HEK293 (cell line): ENCODE measurements at regions not wholly inside any gene's neighbourhood (a gene's known extent, or its start where the extent isn't known, plus 50 kb on each side); places are given as distances from the start of the nearest gene placed in this dataset.

Source experiments
- CTCF ChIA-PET: fragments of 350-600 bp; formaldehyde crosslinking; extraction: SDS; loops from one replicate; lab custom pipeline; 2021; ENCODE audit warnings: antibody characterized with exemption; lab: Yijun Ruan, JAX
- POLR2A ChIA-PET: fragments of 300-600 bp; formaldehyde crosslinking; extraction: SDS; loops from one replicate; lab custom pipeline; 2020; ENCODE audit warnings: antibody characterized with exemption, inconsistent platforms; lab: Yijun Ruan, JAX
- H3K27ac ChIP-seq: fragments of 200-500 bp; sonication (Bioruptor generic); 2 replicates; pipeline ENCODE4 v1.5.1; 2014; ENCODE audit warnings: low read depth, low read length, control low read depth, inconsistent platforms; ENCODE audit errors: extremely low read depth
- H3K36me3 ChIP-seq, 2 experiments: fragments of 200-500 bp in 1 of 2; sonication (Bioruptor generic) in 1 of 2; 1 replicate in 1 of 2; 2 replicates in 1 of 2; pipeline ENCODE4 v1.5.1; 2014 to 2017; ENCODE audit warnings: inconsistent platforms in 2 of 2, low read length in 2 of 2; ENCODE audit not compliant: control insufficient read depth in 2 of 2, insufficient read depth in 1 of 2
- H3K4me1 ChIP-seq: fragments of 200-500 bp; sonication (Bioruptor generic); 2 replicates; pipeline ENCODE4 v1.5.1; 2014; ENCODE audit warnings: mild to moderate bottlenecking, low read length, inconsistent platforms; ENCODE audit not compliant: control insufficient read depth, insufficient read depth
- H3K4me3 ChIP-seq: 2 replicates; pipeline ENCODE4 v1.5.1; 2011; ENCODE audit warnings: low read depth, mild to moderate bottlenecking, control low read depth, low read length, moderate library complexity
- H3K9me3 ChIP-seq: fragments of 200-500 bp; sonication (Bioruptor generic); 2 replicates; pipeline ENCODE4 v1.5.1; 2014; ENCODE audit warnings: low read depth, low read length, inconsistent platforms; ENCODE audit not compliant: control insufficient read depth, insufficient read depth
- EGR2 ChIP-seq: fragments of 450-650 bp; formaldehyde crosslinking; IDR thresholded peaks from 2 replicates; pipeline ENCODE4 v1.5.1; 2016; ENCODE audit warnings: low read depth, missing biosample characterization, missing genetic modification characterization
- GLIS2 ChIP-seq: fragments of 450-650 bp; formaldehyde crosslinking; IDR thresholded peaks from 2 replicates; pipeline ENCODE4 v1.5.1; 2016; ENCODE audit warnings: missing biosample characterization, missing genetic modification characterization
- HOXC10 ChIP-seq: sonication (generic); formaldehyde crosslinking; IDR thresholded peaks from 2 replicates; pipeline ENCODE4 v1.8.1; 2023; ENCODE audit warnings: mild to moderate bottlenecking, missing genetic modification reagents
- KLF10 ChIP-seq: fragments of 450-650 bp; IDR thresholded peaks from 2 replicates; pipeline ENCODE4 v1.5.1; 2018; ENCODE audit warnings: missing biosample characterization, mild to moderate bottlenecking, missing genetic modification characterization
- PRDM6 ChIP-seq: fragments of 450-650 bp; formaldehyde crosslinking; IDR thresholded peaks from 2 replicates; pipeline ENCODE4 v1.5.1; 2017; ENCODE audit warnings: missing biosample characterization, missing genetic modification characterization
- SETDB1 ChIP-seq: IDR thresholded peaks from one replicate; pipeline ENCODE4 v1.6.1; 2017; ENCODE audit warnings: mild to moderate bottlenecking, low read length, moderate library complexity, mixed read lengths; ENCODE audit not compliant: insufficient read length
- TCF7L2 ChIP-seq: IDR thresholded peaks from 2 replicates; pipeline ENCODE4 v1.6.1; 2011; ENCODE audit warnings: low read depth, mild to moderate bottlenecking, inconsistent platforms, low read length, moderate library complexity, borderline replicate concordance
- ZBTB1 ChIP-seq: fragments of 450-650 bp; formaldehyde crosslinking; IDR thresholded peaks from 2 replicates; pipeline ENCODE4 v1.5.1; 2016; ENCODE audit warnings: missing biosample characterization, missing genetic modification characterization
- ZFHX2 ChIP-seq: fragments of 450-650 bp; formaldehyde crosslinking; conservative IDR thresholded peaks from 2 replicates; pipeline ENCODE4 v1.5.1; 2016; ENCODE audit warnings: missing biosample characterization, missing genetic modification characterization
- ZFP3 ChIP-seq: fragments of 450-650 bp; formaldehyde crosslinking; IDR thresholded peaks from 2 replicates; pipeline ENCODE4 v1.5.1; 2016; ENCODE audit warnings: low read depth, missing biosample characterization, missing genetic modification characterization
- ZNF133 ChIP-seq: fragments of 450-650 bp; formaldehyde crosslinking; IDR thresholded peaks from 2 replicates; pipeline ENCODE4 v1.5.1; 2016; ENCODE audit warnings: missing biosample characterization, missing genetic modification characterization
- ZNF138 ChIP-seq: fragments of 450-650 bp; formaldehyde crosslinking; IDR thresholded peaks from 2 replicates; pipeline ENCODE4 v1.5.1; 2016; ENCODE audit warnings: missing biosample characterization, missing genetic modification characterization, borderline replicate concordance
- ZNF157 ChIP-seq: fragments of 450-650 bp; formaldehyde crosslinking; IDR thresholded peaks from 2 replicates; pipeline ENCODE4 v1.5.1; 2016; ENCODE audit warnings: missing biosample characterization, missing genetic modification characterization
- ZNF223 ChIP-seq: fragments of 450-650 bp; formaldehyde crosslinking; IDR thresholded peaks from 2 replicates; pipeline ENCODE4 v1.5.1; 2016; ENCODE audit warnings: missing biosample characterization, missing genetic modification characterization
- ZNF248 ChIP-seq: fragments of 450-650 bp; formaldehyde crosslinking; IDR thresholded peaks from 2 replicates; pipeline ENCODE4 v1.5.1; 2017; ENCODE audit warnings: missing biosample characterization, missing genetic modification characterization
- ZNF416 ChIP-seq: fragments of 450-650 bp; formaldehyde crosslinking; IDR thresholded peaks from 2 replicates; pipeline ENCODE4 v1.5.1; 2016; ENCODE audit warnings: missing biosample characterization, missing genetic modification characterization
- ZNF518A ChIP-seq: fragments of 450-650 bp; formaldehyde crosslinking; conservative IDR thresholded peaks from 2 replicates; pipeline ENCODE4 v1.5.1; 2016; ENCODE audit warnings: low read depth, missing biosample characterization, missing genetic modification characterization
- ZNF548 ChIP-seq: fragments of 450-650 bp; formaldehyde crosslinking; IDR thresholded peaks from 2 replicates; pipeline ENCODE4 v1.5.1; 2016; ENCODE audit warnings: missing biosample characterization, missing genetic modification characterization
- ZNF549 ChIP-seq: fragments of 450-650 bp; IDR thresholded peaks from 2 replicates; pipeline ENCODE4 v1.5.1; 2018; ENCODE audit warnings: missing biosample characterization, missing genetic modification characterization, mild to moderate bottlenecking, inconsistent platforms, moderate library complexity
- ZNF610 ChIP-seq: fragments of 450-650 bp; formaldehyde crosslinking; IDR thresholded peaks from 2 replicates; pipeline ENCODE4 v1.5.1; 2016; ENCODE audit warnings: missing biosample characterization, missing genetic modification characterization, borderline replicate concordance
- ZNF621 ChIP-seq: fragments of 450-650 bp; formaldehyde crosslinking; IDR thresholded peaks from 2 replicates; pipeline ENCODE4 v1.5.1; 2017; ENCODE audit warnings: missing biosample characterization, missing genetic modification characterization
- ZNF670 ChIP-seq: fragments of 450-650 bp; formaldehyde crosslinking; IDR thresholded peaks from 2 replicates; pipeline ENCODE4 v1.5.1; 2016; ENCODE audit warnings: missing biosample characterization, missing genetic modification characterization, low read depth
- ZNF704 ChIP-seq: fragments of 450-650 bp; formaldehyde crosslinking; IDR thresholded peaks from 2 replicates; pipeline ENCODE4 v1.5.1; 2016; ENCODE audit warnings: missing biosample characterization, missing genetic modification characterization
- ZNF768 ChIP-seq: fragments of 450-650 bp; formaldehyde crosslinking; IDR thresholded peaks from 2 replicates; pipeline ENCODE4 v1.5.1; 2018; ENCODE audit warnings: missing biosample characterization, mild to moderate bottlenecking, missing genetic modification characterization
- ZNF777 ChIP-seq: fragments of 450-650 bp; formaldehyde crosslinking; IDR thresholded peaks from 2 replicates; pipeline ENCODE4 v1.5.1; 2017; ENCODE audit warnings: missing biosample characterization, missing genetic modification characterization, borderline replicate concordance
- ZSCAN30 ChIP-seq: fragments of 450-650 bp; IDR thresholded peaks from 2 replicates; pipeline ENCODE4 v1.5.1; 2018; ENCODE audit warnings: missing biosample characterization, mild to moderate bottlenecking, missing genetic modification characterization, moderate library complexity
- TF ChIP-seq, protein P1 (sequence below): fragments of 450-650 bp; formaldehyde crosslinking; optimal IDR thresholded peaks from 2 replicates; pipeline ENCODE3; 2016; ENCODE audit warnings: missing biosample characterization, mild to moderate bottlenecking, missing genetic modification characterization

DNA sequence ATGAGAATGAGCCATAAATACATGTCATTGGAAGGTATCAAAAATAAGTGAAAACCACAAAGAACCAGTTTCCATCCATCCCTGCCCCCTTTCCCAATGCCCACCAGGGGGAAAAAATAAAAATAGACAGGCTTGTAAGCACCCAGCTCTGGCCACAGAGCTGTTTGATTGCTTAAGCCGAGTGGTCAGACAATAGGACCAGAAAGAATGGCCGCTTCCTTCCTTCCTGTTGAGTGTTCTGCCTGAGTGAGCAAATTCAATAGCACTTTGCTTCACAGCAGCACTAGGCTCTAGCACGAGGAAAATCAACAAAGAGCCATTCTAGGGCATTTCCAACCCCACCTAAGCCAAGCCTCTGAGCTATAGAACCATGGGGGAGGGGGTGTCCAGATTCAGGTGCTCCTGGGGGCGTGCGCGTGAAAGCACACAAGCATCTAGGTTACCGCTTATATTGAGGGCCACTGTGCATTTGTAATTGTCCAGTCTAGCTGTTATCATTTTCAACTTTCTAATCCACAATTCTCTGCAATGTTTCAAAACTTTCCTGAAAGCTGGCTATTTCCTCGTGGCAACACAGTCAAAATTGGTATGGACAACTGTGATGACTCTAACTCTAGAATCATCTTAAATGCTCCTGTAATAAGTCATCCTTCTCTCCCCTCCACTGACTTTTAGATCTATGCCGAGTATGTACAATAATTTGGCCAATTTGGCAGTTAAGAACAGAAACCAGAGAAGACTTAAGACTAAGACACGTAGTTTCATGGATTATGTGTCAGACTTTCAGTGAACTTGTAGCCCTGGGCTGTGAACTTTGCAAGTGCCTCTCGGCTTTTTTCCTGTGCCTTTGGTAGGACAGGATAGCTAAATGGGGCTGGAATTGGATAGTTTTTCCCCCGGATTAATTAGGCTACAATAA, 64.3 kb downstream of the SPRY2 start:
- TF ChIP-seq SETDB1 (peak; percentile 58), ZBTB1 (tag by site-specific recombination) (no peak), ZSCAN30 (tag by site-specific recombination) (no peak), ZNF248 (tag by site-specific recombination) (no peak), PRDM6 (no peak), ZNF768 (no peak), GLIS2 (tag by site-specific recombination) (no peak), EGR2 (no peak), ZNF157 (no peak)
- TF ChIP-seq, all 188 proteins: peak for 1
- H3K36me3 ChIP-seq, result no peaks in the 10 kb centered on the region
- no peaks in the 10 kb centered on the region for H3K9me3 ChIP-seq
- no peaks in the 10 kb centered on the region; the same call in 1 of the 2 replicates for H3K4me1 ChIP-seq
- H3K27ac ChIP-seq, result no peak overlapping the region
- ChIA-PET CTCF (interaction anchor here (0.6 kb wide), 1 partner anchor 15 kb away, joined by 3 read pairs; no protein-coding TSS in a partner anchor), POLR2A (no interaction called here)
- H3K4me3 ChIP-seq, result no peak overlapping the region

DNA sequence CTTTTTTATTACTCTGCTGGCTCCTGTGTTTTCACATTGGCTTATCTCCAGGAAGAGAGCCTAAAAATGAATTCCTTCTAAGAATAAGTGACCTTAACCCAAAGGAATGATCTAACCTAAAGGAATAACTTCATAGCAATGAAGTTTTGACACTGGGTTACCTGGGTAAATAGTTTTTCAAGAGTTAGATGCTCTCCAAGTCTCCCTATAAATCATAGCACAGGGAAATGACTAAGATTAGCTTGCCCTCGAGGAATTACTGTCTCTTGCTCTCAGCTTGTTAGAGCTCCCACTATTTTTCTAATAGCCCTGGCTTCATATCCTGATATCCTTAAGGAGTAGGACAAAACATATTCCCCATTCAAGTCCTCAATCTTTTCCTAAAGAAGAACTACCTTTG, 66.3 kb downstream of the SPRY2 start:
- no peak overlapping the region for H3K27ac ChIP-seq
- CTCF ChIA-PET, result no interaction called here
- H3K4me3 ChIP-seq, result no peak overlapping the region
- H3K36me3 ChIP-seq, result no peaks in the 10 kb centered on the region
- no peaks in the 10 kb centered on the region; the same call in 1 of the 2 replicates for H3K4me1 ChIP-seq
- POLR2A ChIA-PET, result interaction anchor here (1.9 kb wide), 1 partner anchor 67 kb away, joined by 5 read pairs; the partner anchor contains the start of gene SPRY2
- H3K9me3 ChIP-seq, result no peaks in the 10 kb centered on the region
- no peak for TF ChIP-seq TCF7L2
- no peak for TF ChIP-seq ZNF549 (tag by site-specific recombination)
- no peak for TF ChIP-seq ZNF133 (tag by site-specific recombination)
- no peak for TF ChIP-seq ZNF157
- TF ChIP-seq ZNF610 (tag by site-specific recombination), result no peak
- no peak for TF ChIP-seq ZNF416 (tag by site-specific recombination)
- TF ChIP-seq ZNF777 (tag by site-specific recombination), result no peak
- no peak for TF ChIP-seq ZNF670 (tag by site-specific recombination)
- TF ChIP-seq ZNF518A (tag by site-specific recombination), result no peak
- TF ChIP-seq, protein P1, sequence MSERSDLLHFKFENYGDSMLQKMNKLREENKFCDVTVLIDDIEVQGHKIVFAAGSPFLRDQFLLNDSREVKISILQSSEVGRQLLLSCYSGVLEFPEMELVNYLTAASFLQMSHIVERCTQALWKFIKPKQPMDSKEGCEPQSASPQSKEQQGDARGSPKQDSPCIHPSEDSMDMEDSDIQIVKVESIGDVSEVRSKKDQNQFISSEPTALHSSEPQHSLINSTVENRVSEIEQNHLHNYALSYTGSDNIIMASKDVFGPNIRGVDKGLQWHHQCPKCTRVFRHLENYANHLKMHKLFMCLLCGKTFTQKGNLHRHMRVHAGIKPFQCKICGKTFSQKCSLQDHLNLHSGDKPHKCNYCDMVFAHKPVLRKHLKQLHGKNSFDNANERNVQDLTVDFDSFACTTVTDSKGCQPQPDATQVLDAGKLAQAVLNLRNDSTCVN (tag by site-specific recombination), result no peak
- no peak for TF ChIP-seq ZNF548
- TF ChIP-seq ZNF223 (tag by site-specific recombination), result no peak
- no peak for TF ChIP-seq HOXC10 (CRISPR knock-in tag)
- TF ChIP-seq ZNF621 (tag by site-specific recombination), result no peak
- no peak for TF ChIP-seq KLF10
- no peak for TF ChIP-seq ZFP3 (tag by site-specific recombination)
- TF ChIP-seq ZNF138 (tag by site-specific recombination), result no peak
- TF ChIP-seq ZFHX2 (tag by site-specific recombination), result no peak
- TF ChIP-seq ZNF704, result no peak
